GM19043 (cell line): ENCODE measurements at regions not wholly inside any gene's neighbourhood (a gene's known extent, or its start where the extent isn't known, plus 50 kb on each side); places are given as distances from the start of the nearest gene placed in this dataset.
"Not testable (repeated sequence)": the region's sequence is repeated elsewhere in the genome, so short reads cannot be mapped to it uniquely, and the experiment has no call there.

ENCODE experiments used
- ATAC-seq: cut with Tn5 transposase; IDR thresholded peaks from one replicate; pipeline ENCODE4 v1.9.1; 2021; ENCODE audit warnings: low read depth; ENCODE audit not compliant: unreplicated experiment

DNA sequence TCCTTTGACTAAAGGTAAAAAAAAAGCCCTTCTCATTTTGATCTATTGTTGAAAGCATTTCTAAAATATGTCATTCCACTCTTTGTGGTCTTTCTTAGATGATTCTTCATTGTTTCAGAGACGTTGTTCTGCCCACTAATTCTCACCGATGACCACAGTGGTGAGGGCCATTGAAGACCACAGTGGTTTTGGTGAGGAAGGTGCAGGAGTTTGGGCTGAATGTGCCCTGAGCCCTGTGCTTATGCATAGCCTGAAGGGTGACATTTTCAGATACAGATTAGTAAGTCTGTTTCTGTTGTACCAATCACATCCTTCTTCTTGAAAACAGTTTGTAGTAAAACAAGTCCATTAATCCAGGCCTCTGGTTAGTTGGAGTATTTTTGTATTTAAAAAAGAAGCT is 251.3 kb upstream of the ATP5MC3 start:
- ATAC-seq: no peak

DNA sequence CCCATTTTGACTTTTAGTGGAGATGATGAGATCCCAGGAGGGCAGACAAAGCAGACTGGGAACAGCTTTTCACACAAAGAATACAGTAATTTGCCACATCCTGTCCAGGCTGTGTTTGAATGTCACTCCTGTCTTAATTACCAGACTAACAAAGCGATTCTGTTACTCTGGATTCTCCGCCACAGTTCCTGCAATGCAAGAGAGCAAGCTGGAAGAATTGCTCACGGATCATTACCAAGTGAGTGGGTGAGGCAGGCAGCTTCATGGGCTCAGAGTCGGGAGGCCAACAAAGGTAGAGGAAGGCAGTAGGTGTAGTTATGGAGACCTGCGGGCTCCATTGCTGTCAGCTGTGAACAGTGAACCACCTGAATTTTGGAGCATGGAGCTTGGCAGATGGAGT is 250.5 kb upstream of the ATP5MC3 start:
- ATAC-seq: no peak

DNA sequence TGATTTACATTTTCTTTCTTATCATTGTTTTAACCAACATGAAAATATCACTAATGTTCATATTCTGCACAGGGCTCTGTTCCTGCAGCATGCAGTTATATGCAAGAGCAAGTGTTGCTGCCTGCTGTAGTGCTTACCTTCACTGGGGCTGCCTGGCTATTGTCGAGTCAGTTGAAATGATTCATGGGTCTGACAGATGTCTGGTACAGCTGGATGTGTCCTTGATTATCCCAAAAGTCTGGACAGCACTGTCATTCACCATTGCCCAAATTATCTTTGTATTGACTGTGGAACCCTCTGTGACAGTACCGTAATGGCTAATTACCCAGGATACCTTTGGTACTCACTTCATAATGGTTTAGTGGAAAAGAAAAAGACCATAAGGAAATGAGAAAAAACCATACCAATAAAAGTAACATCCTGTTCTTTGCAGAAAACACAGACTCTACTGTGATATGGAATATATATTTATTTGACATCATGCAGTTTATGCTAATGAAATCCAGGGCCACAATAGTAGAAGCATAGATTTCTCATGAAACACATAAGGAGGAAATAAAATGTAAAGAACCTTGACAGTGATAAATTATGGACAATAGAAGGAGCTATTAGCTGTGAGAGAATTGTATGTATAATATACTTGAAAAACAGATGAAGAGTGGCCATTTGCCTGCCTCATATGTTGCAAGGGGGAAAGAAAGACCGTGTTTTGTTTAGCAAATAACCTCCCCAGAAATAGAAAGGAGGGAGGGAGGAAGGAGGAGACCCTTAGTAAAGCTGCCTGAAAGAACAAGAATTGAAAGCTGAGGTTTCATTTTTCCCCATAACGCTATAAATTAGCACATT is 249.8 kb upstream of the ATP5MC3 start:
- ATAC-seq: no peak

DNA sequence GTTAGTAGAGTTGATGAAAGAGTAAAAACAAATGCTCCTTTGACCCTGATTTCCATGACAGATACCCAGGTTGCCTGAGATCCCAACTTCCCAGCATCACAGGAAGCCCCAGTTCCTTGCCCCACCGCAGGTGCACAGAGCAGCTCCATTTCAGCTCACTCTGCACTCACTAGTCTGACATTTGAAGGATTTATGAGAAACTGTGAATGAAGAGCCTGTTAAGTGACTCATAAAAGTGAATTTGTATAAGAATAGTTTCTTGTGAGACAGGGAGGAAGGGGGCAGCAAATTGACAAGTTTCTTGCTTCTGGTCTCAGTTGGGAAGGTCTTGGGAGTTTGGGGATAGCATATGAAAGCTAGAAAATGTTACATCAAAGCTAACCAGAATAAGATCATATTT is 248.7 kb upstream of the ATP5MC3 start:
- no peak for ATAC-seq

DNA sequence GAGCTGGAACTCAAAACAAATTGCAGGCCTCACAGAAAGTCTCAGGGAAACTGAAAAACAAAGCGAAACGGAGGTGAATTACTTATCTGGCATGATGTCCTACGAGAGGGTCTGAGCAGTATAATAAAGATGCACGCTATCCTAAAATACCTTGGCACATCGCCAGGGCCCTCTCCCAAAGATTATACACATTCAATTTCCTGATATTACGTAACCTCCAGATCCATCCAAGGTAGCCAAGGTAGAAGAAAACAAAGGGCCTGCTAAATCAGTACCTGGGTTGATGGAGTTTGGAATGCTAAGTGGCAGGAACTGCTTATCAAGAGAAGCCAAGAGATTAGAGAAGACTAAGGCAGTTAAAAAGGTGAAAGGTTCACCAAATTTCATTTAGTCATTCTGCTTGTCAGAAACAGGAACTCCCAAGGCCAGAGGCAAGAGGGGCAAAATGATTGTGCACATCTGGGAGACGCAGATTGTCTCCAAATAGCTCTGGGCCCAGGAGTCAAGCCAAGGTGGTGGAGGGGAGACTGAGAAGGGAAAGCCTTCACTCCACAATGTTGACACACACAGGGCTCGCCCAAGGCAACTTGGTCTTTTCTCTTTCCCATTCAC is 236.8 kb upstream of the ATP5MC3 start:
- ATAC-seq: no peak

DNA sequence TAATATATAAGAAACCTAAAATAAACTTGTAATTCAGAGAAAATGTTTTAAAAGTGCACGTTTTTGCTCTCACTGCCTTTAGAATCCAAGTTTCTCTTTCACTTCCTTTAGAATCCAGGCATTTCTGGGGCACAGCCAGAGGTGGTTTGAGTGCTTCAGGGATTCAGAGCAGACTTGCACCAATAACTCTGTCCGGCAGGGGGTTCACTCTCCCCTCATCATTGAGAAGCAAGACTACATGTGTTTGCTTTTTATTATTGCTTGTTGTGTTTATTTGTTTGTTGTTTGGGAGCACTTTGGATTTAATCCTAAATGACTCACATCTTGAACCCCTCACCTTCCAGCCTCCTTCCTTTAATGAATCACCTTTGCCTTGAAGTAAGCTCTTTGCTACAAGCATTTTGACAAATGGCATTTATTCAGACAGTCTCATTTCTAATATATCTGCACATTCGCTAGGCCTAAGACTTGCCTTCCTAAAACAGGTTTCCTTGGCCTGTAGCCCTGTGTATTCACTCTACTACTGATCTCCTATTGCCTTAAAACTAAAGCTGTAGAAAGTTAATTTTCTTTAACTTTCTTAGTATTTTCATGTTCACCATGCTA is 233.5 kb upstream of the ATP5MC3 start:
- ATAC-seq: no peak

DNA sequence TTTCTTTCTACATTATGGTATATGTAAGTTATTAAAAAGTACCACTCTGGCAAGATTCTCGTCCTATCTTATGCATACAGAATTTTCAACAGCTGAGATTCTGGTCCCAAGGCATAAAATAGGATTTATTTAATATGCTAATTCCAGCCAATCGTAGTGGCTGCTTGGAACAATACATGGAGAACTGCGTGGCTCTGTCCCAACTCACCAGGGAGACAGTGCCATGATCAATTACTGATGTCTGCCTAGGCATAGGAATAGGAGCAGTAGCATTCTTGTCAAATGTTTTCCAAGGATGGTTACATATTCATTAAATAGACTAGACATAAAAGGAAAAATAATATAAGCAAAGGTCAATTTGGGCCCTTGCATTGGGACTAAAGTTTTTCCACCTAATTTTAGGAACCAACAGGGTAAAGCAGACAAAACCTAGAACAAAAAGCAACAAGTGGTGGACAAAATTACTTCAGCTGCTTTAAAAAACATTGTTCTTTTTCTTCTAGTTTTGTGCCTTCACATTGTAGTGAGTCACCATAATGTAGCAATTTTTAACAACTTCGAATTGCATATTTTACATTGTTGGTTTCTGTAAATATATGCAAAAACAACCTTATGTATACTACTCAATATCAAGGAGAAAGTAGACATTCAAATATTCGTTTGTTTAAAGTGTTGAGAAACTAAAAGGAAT is 232.8 kb upstream of the ATP5MC3 start:
- ATAC-seq: no peak

DNA sequence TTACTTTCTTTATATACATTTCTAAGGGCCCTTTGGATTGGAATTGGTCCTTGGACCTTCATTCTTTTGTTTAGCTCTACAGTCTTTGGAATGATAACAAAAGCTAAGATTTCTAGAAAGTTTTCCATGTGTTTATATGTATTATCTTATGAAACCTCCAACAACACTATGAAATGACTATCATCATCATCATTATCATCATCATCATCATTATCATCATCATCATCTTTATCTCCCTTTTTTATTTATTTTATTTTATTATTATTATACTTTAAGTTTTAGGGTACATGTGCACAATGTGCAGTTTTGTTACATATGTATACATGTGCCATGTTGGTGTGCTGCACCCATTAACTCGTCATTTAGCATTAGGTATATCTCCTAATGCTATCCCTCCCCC is 229.4 kb upstream of the ATP5MC3 start:
- ATAC-seq: not testable (repeated sequence)

DNA sequence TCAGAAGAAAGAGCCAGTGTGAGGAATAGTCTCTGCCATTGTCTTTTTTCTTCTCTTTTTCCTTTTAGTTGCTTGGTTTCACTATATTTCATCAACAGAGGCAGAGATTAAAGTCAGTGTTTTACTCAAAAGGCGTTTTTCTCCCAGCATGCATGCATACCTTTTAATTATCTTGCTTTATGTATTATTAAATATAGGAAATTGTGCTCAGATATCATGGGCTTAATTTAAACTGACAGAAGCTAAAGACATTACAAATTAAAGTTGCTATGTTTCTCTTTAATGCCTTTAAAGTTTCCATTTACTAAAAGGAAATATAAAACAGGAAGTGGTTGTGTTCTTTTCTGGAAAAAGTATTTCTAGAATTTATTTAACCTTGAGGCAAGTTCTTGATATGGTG is 223.3 kb upstream of the ATP5MC3 start:
- ATAC-seq: no peak

DNA sequence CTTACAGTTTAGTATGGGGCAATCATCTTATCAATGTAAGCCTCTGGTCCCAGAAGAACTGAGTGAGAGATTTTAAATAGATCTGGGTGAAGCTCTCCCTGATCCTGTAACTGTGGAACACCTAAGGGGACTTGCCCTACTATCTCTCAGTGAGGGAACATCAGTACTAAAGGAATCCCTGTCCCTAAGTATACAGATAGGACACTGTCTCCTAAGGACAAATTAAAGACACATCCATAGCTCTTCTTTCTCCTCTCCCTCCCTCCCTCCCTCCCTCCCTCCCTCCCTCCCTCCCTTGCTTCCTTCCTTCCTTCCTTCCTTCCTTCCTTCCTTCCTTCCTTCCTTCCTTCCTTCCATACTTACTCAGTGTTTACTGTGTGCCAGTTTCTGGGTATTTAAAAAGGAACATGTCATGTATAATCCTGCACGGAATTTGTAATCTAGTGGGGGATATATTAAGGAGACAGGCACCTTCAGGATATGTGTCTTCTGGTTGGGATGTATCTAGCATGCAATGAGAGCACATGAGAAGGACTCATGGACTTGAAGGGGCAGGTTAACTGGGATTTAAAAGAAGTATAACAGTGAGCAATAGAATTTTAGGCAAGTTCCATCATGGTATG is 222.2 kb upstream of the ATP5MC3 start:
- no peak for ATAC-seq

DNA sequence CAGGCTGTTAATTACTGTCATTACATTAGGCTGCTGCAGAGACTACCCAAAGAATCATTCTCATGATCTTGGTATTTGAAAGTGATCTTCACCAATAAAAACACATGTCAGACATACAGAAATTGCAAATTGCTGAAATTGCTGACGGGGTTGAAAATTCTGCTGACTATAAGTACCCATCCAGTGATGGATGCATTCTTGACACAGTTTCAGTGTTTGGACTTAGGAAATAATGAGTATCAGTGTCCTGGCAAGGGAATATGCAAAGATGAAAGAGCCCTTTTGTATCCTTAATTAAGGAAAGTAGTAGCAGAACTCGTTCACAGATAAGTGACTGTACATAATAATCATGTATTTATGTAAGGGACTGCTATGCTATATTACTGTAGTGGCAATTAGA is 221.1 kb upstream of the ATP5MC3 start:
- no peak for ATAC-seq

DNA sequence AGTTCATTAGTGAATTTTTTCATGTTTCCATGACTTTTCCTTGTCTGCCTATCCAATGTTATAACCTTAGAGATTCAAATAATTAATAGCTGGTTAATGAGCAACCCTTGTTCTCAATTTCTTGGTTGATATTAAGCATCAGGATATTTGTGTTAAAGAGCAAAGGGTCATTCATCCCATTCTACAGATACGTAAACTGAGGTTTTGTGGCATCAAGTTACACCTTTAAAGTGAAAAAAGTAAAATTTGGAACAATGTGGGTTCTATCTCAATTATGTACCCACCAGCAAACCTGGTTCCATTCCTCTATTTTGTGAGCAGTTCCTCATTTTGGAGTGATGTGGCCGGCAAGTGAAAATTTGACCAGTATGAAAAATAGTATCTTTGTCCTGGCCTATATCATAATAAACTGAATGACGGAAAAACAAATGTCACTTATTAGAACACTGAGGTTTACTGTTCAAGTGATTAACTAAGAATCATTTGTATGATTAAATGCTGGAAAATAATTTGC is 220.5 kb upstream of the ATP5MC3 start:
- no peak for ATAC-seq

DNA sequence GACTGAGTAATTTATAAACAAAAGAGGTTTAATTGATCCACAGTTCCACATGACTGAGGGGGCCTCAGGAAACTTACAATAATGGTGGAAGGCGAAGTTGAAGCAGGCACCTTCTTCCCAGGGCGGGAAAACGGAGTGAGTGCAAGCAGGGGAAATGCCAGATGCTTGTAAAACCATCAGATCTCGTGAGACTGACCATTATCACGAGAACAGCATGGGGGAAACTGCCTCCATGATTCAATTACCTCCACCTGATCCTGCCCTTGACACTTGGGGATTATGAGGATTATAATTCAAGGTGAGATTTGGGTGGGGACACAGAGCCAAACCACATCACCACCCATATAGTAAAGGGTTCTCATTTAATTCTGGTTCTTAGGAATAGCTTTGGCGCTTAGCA is 219.5 kb upstream of the ATP5MC3 start:
- ATAC-seq: no peak

DNA sequence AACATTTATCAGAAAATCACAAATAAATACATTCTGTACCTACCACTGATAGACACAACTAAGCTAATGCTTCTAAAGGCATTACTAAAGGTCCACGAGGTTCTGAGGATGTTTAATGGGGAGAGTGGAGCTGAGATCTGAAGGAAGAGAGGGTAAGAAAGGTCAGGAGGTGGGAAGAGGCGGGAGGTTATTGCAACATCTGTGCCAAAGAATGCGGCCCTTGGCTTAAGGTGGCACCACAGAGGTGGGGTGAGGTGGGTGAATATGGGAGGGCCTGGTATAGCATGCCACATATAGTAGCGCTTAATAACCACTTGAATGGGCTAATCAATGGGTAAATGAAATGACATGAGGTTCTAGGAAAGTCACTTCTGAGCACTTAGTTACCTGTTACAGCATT is 217.8 kb upstream of the ATP5MC3 start:
- ATAC-seq: no peak

DNA sequence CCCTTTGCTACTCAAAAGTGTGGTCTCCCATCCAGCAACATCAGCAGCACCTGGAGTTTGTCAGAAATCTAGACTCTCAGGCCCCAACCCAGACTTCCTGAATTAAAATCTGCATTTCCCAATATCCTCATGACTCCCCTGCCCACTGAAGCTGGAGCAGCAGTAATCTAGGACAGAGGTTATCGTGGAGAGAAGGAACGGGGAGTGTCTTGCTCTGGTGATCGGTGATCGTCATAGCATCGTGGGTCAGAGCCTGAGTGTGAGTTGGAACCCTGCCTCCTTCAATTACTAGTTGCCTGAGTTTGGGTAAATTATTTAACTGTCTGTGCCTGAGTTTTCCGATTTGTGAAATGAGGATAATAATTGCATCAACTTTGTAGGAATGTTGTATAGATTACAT is 217.3 kb upstream of the ATP5MC3 start:
- no peak for ATAC-seq

DNA sequence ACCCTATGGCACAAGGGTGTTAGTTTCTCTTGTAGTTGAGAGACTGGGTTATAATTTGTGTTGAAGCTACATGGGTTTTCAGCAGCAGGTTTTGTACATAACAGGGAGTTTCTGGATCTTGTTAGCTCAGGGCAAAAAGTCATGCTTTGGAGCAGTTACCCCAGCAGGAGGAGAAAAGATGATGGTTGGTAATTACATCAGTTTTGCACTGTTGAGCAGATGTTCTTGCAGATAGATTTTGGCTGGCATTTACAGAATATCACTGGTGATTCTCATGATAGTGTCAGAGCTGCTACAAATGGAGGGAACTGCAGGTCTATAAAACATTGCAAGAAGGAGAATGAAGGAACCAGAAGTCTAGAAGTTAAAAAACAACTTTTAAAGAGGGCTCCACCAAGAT is 215.2 kb upstream of the ATP5MC3 start:
- no peak for ATAC-seq

DNA sequence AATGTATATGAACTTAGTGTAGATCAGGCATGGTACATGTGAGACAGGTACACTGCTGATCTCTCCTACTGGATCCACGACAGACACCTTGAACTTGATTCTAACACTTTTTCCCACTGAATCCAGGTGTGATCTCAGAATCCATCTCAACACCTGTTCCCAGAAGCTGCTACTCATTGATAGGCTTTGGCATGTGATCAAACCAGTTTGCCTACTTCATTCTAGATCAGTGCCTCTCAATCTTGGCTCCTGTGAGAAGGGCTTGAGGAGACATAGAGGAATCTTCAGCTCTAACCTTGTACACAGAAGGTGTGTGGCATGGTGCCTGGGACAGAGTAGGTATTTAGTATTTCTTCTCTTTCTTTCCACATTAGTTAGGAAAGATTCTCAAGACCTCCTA is 212.3 kb upstream of the ATP5MC3 start:
- ATAC-seq: no peak

DNA sequence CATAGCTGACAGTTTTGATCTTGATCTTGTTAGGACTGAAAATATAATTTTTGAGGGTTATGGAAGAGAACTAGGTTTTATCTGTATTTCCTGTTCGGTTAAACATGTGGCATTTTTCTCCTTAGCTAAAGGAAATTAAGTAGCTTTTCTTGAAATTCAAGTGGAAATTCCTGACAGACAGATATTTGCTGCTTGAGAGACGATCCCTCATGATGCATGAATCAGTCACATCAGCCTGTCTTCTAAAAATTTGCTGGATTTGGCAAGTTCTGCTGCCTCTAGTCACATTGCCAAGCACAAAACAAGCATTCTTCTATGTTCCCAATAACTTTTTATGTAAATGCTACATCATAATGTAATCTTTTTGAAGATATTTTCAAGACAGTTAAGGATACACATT is 201.8 kb upstream of the ATP5MC3 start:
- no peak for ATAC-seq

DNA sequence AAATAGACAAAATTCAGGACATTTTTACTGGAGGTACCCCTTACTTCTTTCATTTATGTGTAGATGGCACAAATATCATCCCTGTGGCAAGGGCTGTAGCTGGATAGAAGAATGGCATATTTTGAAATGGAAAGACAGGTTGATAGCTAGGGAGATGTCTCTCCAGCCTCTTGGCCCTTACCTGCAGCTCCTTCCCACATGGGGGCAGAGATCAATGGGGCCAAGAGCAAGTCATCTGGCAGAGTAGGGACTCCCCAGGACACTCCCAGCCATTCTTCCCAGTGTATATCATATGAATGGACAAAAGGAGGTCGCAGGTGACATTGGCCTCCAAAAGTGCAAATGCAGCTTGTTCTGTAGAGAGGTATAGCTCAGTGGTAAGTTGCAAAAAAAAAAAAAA is 192.2 kb upstream of the ATP5MC3 start:
- no peak for ATAC-seq
